HG03196 (cell line): ENCODE measurements at regions not wholly inside any gene's neighbourhood (a gene's known extent, or its start where the extent isn't known, plus 50 kb on each side); places are given as distances from the start of the nearest gene placed in this dataset.
"Not testable (repeated sequence)": the region's sequence is repeated elsewhere in the genome, so short reads cannot be mapped to it uniquely, and the experiment has no call there.

Experiments used
- ATAC-seq: cut with Tn5 transposase; IDR thresholded peaks from one replicate; pipeline ENCODE4 v1.9.1; 2021; ENCODE audit not compliant: unreplicated experiment

DNA sequence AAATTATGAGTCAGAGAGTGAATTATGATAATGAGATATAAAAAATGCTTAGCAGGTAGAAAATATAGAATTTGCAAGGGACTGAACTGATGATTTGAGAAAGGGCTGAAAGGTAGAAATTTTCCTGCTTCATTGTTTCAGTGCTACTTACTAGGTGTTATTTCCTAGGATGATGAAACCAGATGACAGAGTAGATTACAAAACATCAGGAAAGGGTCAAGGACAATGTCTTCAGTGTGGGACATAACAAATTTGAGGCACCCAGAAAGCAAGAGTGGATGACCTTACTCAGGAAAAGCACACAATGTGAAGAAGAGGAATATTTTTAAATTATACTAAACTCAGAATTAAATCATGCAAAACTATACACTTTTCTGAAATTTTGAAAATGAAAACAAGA, 102.1 kb downstream of the SHCBP1 start:
- ATAC-seq: no peak

DNA sequence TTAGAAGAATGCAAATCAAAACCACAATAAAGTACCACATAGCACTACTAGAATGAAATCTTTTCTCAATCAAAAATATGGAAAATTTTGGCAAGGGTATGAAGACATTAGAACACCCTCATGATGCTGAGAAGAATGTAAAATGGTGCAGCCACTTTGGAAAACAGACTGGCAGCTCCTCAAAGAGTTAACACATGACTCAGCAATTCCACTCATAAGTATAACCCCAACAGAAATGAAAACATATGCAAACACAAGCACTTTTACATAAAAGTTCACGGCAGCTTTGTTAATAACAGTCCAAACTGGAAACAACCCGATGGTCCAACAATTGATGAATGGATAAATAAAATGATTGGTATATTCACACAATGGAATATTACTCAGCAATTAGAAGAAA, 124.5 kb downstream of the SHCBP1 start:
- ATAC-seq: no peak

DNA sequence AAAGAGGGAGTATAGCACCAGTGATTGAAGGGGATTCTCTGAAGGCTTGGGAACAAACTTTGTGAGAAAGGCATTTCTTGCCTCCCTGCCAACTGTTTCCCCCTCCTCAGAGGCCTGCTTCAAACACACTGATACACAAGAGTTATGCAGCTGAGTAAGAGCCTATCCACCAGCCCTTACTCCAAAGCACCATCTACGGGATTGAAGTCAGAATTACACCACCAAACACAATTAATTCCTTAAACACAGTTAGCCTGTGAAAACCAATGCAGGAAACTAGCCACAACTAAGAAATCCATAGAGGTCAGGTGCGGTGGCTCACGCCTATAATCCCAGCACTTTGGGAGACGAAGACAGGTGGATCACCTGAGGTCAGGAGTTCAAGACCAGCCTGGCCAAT, 138.3 kb downstream of the SHCBP1 start:
- ATAC-seq: no peak

DNA sequence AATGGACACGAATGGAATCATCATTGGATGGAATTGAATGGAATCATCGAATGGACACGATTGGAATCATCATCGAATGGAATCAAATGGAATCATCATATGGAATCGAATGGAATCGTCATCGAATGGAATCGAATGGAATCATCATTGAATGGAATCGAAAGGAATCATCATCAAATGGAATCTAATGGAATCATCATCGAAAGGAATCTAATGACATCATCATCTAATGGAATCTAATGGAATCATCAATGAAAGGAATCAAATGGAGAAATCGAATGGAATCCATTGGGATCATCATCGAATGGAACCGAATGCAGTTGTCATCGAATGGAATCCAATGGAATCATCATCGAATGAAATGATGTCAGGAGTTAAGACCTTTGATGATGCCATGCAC, 154.9 kb downstream of the SHCBP1 start:
- no peak for ATAC-seq

DNA sequence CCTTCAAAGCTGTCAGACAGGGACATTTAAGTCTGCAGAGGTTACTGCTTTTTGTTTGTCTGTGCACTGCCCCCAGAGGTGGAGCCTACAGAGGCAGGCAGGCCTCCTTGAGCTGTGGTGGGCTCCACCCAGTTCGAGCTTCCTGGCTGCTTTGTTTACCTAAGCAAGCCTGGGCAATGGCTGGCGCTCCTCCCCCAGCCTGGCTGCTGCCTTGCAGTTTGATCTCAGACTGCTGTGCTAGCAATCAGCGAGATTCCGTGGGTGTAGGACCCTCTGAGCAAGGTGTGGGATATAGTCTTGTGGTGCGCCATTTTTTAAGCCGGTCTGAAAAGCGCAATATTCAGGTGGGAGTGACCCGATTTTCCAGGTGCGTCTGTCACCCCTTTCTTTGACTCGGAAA, 166.4 kb downstream of the SHCBP1 start:
- not testable (repeated sequence) for ATAC-seq

DNA sequence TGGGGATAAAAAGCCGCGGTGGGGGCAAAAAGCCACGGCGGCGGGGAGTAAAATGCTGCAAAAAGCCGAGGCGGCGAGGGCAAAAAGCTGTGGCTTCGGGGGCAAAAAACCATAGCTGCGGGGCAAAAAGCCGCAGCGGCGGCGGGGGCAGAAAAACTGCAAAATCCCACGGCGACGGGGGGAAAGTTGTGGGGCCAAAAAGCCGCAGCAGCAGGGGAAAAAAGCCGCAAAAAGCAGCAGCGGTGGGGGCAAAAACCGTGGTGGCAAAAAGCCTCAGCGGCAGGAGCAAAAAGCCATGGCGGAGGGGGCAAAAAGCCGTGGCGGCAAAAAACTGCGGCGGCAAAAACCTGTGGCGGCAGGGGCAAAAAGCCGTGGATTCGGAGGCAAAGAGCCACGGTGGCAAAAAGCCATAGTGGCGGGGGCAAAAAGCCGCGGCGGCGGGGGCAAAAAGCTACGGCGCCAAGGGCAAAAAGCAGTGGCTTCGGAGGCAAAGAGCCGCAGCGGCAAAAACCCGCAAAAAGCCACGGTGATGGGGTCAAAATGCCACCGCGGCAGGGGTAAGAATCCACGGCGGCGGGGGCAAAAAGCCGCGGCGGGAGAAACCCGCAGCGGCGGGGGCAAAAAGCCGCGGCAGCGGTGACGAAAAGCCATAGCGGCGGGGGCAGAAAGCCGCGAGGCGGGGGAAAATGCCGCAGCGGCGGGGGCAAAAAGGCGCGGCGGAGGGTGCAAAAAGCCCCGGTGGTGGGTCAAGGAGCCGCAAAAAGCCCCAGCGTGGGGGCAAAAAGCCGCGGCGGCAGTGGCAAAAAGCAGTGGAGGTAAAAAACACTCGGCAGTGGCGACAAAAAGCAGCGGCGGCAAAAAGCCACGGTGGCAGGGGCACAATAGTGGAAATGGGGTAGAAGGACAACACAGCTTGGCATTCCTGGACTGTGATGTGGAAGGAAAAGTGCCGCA, 192.8 kb downstream of the SHCBP1 start:
- no peak for ATAC-seq

DNA sequence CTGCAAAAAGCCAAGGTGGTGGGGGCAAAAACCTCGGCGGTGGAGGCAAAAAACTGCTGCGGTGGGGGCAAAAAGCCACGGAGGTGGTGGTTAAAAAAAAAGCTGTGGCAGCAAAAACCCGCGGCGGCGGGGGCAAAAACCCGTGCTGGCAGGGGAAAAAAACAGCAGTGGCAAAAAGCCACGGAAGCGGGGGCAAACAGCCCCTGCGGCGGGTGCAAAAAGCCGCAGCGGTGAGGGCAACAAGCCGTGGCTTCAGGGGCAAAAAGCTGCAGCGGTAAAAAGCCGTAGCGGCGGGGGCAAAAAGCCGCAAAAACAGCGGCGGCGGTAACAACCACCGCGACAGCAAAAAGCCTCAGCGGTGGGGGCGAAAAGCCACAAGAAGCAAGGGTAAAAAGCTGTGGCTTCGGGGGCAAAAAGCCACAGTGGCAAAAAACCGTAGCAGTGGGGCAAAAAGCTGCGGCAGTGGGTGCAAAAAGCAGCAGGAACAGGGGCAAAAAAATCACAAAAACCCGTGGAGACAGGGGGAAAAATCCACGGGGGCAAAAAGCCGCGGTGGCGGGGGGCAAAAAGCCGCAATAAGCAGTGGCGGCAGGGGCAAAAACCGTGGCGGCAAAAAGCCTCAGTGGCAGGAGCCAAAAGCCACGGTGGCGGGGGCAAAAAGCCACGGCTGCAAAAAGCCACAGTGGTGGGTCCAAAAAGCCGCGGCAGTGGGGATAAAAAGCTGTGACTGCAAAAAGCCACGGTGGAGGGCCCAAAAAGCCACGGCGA, 193.7 kb downstream of the SHCBP1 start:
- no peak for ATAC-seq

DNA sequence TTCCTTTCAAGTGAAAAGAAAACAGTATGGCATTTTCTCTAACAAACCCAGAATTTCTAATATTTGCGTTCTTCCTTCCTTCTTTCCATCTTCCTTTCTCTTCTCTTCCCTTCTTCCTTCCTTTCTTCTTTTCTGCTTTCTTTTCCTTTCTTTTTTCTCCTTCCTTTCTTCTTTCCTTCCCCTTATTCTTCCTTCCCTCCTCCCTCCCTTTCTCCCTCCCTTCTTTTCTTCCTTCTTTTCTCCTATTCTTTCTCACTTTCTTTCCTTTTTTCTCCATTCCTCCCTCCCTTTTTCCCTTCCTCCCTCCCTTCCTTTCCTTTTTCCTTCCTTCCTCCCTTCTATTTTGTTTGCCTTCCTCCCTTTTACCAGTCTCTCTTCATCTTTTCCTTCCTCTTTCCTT, 194.8 kb downstream of the SHCBP1 start:
- ATAC-seq: no peak

DNA sequence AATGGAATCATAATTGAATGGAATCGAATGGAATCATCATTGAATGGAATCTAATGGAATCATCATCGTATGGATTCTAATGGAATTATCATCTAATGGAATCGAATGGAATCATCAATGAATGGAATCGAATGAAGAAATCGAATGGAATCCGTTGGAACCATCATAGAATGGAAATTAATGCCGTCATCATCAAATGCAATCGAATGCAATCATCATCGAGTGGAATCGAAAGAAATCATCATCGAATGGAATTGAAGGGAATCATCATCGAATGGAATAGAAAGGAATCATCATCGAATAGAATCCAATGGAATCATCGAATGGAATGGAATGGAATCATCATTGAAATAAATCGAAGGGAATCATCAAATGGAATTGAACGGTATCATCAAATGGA, 217.2 kb downstream of the SHCBP1 start:
- no peak for ATAC-seq

DNA sequence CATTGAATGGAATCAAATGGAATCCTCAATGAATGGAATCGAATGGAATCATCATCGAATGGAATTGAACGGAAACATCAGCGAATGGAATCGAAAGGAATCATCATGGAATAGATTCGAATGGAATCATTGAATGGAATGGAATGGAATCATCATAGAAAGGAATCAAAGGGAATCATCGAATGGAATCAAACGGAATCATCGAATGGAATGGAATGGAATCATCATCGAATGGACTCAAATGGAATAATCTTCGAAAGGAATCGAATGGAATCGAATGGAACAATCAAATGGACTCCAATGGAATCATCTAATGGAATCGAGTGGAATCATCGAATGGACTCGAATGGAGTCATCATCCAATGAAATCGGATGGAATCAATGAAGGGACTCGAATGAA, 222.6 kb downstream of the SHCBP1 start:
- not testable (repeated sequence) for ATAC-seq

DNA sequence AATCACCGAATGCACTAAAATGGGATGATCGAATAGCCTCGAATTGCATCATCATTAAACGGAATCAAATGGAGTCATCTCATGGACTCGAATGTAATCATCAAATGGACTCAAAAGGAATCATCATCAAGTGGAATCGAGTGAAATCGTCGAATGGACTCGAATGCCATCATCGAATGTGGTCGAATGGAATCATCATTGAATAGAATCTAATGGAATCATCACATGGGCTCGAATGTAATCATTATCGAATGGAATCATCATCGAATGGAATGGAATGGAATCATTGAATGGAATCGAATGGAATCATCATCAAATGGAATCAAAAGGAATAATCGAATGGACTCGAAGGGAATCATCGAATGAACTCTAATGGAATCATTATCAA, 224.3 kb downstream of the SHCBP1 start:
- not testable (repeated sequence) for ATAC-seq

DNA sequence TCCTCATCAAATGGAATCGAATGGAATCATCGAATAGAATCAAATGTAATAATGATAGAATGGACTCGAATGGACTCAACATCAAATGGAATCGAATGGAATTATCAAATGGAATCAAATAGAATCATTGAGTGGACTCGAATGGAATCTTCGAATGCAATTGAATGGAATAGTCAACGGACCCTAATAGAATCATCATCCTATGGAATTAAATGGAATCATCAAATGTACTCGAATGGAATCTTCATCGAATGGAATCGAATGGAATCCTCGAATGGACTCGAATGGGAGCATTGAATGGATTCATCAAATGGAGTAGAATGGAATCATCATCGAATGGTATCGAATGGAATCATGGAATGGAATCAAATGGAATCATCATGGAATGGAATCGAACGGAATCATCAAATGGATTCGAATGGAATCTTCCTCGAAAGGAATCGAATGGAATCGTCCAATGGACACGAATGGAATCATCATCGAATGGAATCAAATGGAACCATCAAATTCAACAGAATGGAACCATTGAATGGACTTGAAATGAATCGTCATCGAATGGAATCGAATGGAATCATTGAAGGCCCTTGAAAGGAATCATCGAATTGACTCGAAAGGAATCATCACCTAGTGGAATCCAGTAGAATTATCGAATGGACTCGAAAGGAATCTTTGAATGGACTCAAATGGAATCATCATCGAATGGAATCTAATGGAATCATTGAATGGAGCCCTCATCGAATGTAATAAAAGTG, 224.9 kb downstream of the SHCBP1 start:
- ATAC-seq: not testable (repeated sequence)

DNA sequence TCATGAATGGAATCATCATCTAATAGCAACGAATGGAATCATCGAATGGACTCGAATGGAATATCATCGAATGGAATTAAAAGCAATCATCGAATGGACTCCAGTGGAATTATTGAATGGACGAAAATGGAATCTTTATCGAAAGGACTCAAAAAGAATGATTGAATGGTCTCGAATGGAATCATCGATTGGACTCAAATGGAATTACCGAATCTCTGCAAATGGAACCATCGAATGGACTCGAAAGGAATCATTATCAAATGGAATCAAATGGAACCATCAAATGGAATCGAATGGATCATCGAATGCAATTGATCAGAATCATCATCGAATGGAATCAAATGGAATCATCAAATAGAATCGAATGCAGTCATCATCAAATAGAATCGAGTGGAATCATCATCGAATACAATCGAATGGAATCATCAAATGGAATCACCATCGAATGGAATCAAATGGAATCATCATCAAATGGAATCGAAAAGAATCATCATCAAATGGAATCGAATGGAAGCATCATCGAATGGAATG, 225.7 kb downstream of the SHCBP1 start:
- ATAC-seq: not testable (repeated sequence)

DNA sequence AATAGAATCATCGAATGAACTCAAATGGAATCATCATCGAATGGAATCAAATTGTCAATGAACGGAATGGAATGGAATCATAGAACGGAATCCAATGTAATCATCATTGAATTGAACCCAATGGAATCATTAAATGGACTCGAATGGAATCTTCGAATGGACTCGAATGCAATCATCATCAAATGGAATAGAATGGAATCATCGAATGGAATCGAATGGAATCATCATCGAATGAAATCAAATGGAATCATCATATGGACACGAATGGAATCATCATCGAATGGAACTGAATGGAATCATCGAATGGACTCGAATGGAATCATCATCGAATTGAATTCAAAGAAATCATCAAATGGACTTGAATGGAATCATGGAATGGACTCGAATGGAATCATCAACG, 226.2 kb downstream of the SHCBP1 start:
- not testable (repeated sequence) for ATAC-seq

DNA sequence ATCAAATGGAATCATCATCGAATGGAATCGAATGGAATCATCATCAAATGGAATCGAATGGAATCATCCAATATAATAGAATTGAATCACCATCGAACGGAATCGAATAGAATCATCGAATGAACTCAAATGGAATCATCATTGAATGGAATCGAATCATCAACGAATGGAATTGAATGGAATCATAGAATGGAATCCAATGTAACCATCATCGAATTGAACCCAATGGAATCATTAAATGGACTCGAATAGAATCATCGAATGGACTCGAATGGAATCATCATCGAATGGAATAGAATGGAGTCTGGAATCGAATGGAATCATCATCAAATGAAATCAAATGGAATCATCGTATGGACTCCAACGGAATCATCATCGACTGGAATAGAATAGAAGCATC, 227.0 kb downstream of the SHCBP1 start:
- not testable (repeated sequence) for ATAC-seq

DNA sequence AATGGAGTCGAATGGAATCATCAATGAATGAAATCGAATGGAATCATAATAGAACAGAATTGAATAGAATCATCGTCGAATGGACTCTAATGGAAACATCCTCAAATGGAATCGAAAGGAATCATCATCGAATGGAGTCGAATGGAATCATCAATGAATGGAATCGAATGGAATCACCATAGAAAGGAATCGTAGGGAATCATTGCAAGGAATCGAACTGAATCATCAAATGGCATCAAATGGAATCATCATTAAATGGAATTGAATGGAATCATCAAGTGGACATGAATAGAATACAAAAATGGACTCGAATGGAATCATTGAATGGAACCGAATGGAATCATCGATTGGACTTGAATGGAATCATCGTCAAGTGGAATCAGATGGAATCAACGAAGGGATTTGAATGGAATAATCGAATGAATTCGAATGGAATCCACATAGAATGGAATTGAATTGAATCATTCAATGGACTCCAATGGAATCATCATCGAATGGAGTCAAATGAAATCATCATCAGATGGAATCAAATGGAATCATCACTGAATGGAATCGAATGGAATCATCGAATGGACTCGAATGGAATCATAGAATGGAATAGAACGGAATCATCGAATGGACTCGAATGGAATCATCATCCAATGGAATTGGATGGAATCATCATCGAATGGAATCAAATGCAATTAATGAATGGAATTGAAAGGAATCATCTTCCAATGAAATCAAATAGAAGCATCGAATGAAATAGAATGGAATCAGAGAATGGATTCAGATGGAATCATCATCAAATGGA, 228.1 kb downstream of the SHCBP1 start:
- not testable (repeated sequence) for ATAC-seq

DNA sequence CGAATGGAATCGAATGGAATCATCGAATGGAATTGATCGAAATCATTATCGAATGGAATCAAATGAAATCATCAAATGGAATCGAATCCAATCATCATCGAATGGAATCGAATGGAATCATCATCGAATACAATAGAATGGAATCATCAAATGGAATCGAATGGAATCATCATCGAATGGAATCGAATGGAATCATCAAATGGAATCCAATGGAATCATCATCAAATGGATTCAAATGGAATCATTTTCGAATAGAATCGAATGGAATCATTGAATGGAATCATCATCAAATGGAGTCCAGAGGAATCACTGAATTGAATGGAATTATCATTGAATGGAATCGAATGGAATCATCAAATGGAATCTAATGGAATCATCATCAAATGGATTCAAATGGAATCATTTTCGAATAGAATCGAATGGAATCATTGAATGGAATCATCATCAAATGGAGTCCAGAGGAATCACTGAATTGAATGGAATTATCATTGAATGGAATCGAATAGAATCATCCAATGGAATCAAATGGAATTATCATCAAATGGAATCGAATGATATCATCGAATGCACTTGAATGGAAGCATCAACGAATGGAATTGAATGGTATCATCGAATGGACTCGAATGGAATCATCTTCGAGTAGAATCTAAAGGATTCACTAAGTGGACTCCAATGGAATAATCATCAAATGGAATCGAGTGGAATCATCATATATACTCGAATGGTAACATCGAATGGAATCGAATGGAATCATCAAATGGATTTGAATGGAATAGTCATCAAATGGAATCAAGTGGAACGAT, 230.3 kb downstream of the SHCBP1 start:
- ATAC-seq: not testable (repeated sequence)

DNA sequence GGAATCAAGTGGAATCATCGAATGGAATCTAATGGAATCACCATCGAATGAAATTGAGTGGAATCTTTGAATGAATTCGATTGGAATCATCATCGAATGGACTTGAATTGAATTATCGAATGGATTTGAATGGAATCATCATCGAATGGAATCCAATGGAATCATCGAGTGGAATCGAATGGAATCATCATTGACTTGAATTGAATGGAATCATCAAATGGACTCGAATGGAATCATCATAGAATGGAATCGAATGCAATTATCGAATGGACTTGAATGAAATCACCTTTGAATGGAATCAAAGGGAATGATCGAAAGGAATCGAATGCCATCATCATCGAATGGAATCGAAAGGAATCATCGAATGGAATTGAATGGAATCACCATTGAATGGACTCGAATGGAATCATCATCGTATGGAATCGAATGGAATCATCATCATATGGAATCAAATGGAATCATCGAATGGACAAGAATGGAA, 231.6 kb downstream of the SHCBP1 start:
- ATAC-seq: not testable (repeated sequence)

DNA sequence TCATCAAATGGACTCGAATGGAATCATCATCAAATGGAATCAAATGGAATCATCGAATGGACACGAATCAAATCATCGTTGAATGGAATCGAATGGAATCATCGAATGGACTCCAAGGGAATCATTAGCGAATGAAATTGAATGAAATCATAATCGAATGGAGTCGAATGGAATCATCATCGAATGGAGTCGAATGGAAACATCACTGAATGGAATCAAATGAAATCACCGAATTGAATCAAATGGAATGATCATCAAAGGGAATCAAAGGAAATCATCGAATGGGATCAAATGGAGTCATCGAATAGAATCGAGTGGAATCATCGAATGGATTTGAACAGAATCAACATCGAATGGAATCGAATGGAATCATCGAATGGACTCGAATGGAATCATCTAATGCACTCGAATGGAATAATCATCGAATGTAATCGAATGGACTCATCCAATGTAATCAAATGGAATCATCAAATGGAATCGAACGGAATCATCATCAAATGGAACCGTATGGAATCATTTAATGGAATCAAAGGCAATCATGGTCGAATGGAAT, 232.2 kb downstream of the SHCBP1 start:
- not testable (repeated sequence) for ATAC-seq
